Coronary artery (tissue), 2 donors: ENCODE measurements at regions not wholly inside any gene's neighbourhood (a gene's known extent, or its start where the extent isn't known, plus 50 kb on each side); places are given as distances from the start of the nearest gene placed in this dataset.
"Not testable (repeated sequence)": the region's sequence is repeated elsewhere in the genome, so short reads cannot be mapped to it uniquely, and the experiment has no call there.

Experiments used
- DNase-seq: peaks from one replicate; pipeline ENCODE4 v3.0.0-alpha.2; 2017; ENCODE audit warnings: low spot score
- H3K27ac ChIP-seq, 2 donors: fragments of 200-600 bp; sonication (generic); one replicate each; pipeline ENCODE4 v1.5.1; 2016 to 2019
- H3K4me3 ChIP-seq: fragments of 200-600 bp; sonication (generic); 2 replicates; pipeline ENCODE4 v1.5.1; 2016; ENCODE audit warnings: mild to moderate bottlenecking, moderate library complexity
- CTCF ChIP-seq: fragments of 200-600 bp; sonication (generic); IDR thresholded peaks from one replicate; pipeline ENCODE4 v1.5.1; 2019; ENCODE audit warnings: antibody characterized with exemption

DNA sequence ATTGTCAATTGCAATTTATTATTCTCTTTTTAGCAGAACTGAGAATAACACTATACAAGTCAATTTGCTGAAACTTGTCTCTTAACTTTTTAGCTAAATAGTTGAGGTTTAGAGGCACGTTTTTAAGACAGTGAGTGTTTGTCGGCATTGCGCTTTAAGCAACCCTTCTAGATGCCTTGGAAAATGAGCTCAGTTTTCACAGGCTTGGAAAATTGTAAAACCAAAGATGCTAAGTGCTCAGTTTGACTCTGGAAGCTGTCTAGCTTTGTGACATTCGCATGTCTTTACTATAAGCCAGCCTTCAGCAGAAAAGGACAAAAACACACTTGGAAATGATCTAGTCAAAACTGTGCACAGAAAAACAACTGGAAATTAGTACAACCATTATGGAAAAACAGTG lies 500.4 kb downstream of the NEBL start:
- Histone ChIP-seq H3K27ac (no peak overlapping the region), H3K4me3 (no peak overlapping the region)
- DNase-seq = no peak
- no peak for TF ChIP-seq CTCF

- DNase-seq = no peak
Measured at GRCh38 chr10:20396205-20396604, 500.9 kb downstream of the NEBL start.

DNA sequence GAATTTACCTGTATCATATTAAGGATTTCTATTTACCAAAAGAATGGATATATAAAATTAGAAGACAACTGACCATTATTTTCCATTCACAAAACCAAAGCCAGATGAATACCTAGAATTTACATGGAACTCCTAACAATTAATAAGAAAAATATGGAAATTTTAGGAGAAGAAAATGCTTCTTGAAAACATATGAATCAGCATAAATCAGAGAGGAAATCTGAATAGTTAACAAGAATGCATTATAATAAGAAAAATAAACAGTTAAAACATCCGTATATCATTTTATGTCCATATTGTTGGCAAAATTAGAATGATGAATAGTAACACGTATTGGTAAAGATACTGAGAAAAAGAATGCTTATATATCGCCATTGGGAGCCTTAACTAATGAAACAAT lies 505.5 kb downstream of the NEBL start:
- Histone ChIP-seq H3K27ac (no peak overlapping the region), H3K4me3 (no peak overlapping the region)
- no peak for DNase-seq
- no peak for TF ChIP-seq CTCF

More at GRCh38 chr10:20396205-20396604, 500.9 kb downstream of the NEBL start:
- TF ChIP-seq CTCF = no peak
- Histone ChIP-seq H3K27ac (no peak overlapping the region), H3K4me3 (no peak overlapping the region)

- Histone ChIP-seq H3K27ac (no peak overlapping the region), H3K4me3 (no peak overlapping the region)
- no peak for TF ChIP-seq CTCF
- DNase-seq = no peak
Measured at GRCh38 chr10:20381761-20382160, 515.4 kb downstream of the NEBL start.

- Histone ChIP-seq H3K4me3 (no peak overlapping the region), H3K27ac (no peak overlapping the region)
- no peak for TF ChIP-seq CTCF
- DNase-seq = no peak
Measured at GRCh38 chr10:20380401-20380800, 516.7 kb downstream of the NEBL start.

DNA sequence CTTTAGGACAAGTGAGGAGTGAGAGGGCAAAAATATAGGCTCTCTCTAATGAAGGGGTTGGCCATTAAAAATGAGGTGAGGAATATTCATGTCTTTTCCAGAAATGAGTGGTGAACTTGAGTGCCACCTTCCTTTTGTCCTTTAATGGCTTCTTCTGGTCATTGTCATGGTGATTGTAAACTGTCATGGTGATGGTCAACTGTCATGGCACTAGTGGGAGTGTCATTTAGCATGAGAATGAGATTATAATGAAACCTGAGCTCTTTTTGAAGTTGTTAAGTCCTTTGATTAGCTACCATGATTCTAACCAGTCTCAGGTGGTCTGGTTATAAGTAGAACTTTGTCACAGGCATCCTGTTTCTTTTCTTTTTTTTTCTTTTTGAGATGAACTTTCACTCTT lies 524.4 kb downstream of the NEBL start:
- no peak for TF ChIP-seq CTCF
- no peak overlapping the region for H3K27ac ChIP-seq
- H3K4me3 ChIP-seq = no peak overlapping the region
- no peak for DNase-seq

DNA sequence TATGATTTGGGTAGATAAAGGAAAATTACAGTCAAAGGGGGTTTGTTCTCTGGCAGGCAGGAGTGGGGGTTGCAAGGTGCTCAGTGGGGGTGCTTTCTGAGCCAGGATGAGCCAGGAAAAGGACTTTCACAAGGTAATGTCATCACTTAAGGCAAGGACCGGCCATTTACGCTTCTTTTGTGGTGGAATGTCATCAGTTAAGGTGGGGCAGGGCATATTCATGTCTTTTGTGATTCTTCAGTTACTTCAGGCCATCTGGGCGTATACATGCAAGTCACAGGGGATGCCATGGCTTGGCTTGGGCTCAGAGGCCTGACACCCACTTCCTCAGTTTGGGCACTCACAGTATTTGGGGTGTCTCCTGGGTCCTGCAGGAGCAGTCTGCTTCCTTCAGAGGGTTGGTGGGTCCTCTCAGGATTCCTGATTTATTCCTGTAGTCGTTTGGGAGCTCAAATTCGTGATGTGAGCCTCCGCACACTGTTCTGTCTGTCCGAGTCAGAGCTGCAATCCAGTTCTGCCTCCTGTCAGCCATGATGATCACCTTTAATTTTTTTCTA lies 526.1 kb downstream of the NEBL start:
- H3K27ac ChIP-seq, DNase-seq, H3K4me3 ChIP-seq: not testable (repeated sequence)
